CD4-positive, alpha-beta T cell treated with Interleukin-6 at 100 ng/mL for 8 hours (primary cell): ENCODE measurements at regions not wholly inside any gene's neighbourhood (a gene's known extent, or its start where the extent isn't known, plus 50 kb on each side); places are given as distances from the start of the nearest gene placed in this dataset.

Source experiments
- DNase-seq: peaks from one replicate; pipeline ENCODE4 v3.0.0-alpha.2; 2020; ENCODE audit warnings: mixed read lengths, low spot score

DNA sequence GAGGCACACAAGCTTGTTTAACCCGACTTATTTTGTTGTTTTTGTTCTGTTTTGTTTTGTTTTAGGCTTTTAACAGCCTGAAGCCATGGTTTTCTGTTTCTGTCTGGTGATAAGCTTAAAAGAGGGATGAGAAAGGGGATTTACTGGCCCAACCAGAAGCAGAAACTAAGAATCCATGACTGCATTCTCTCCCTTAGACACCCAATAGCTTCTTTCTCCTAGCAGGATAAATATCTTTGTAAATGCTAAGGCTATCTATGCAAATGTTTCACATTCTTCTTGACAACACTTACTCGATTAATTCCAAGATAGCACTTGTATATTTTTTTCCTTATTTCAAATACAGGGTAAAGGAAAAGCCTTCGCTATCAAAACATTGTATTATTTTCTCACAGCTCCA, 53.7 kb upstream of the SMAD1 start:
- DNase-seq = no peak

DNA sequence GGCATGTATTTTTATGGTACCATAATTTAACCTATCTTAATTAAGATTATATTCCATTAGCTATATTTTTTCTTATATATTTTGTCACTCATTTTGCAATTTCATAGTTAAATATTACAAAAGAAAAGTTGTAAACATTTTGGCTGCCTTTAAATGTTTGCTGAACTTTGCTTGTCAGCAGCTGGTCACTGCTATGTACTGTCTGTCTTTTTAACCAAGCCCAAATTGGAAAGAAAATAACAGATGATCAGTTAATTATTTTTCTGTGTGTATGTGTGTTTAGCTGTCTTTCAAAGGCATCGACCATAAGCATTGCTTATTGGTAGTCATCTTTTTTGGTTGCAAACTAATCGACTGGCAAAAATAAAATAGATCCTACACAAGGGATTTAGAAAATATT, 54.4 kb upstream of the SMAD1 start:
- DNase-seq = no peak

GRCh38 chr4:145423017-145423708, 58.5 kb upstream of the SMAD1 start:
- DNase-seq = no peak

DNA sequence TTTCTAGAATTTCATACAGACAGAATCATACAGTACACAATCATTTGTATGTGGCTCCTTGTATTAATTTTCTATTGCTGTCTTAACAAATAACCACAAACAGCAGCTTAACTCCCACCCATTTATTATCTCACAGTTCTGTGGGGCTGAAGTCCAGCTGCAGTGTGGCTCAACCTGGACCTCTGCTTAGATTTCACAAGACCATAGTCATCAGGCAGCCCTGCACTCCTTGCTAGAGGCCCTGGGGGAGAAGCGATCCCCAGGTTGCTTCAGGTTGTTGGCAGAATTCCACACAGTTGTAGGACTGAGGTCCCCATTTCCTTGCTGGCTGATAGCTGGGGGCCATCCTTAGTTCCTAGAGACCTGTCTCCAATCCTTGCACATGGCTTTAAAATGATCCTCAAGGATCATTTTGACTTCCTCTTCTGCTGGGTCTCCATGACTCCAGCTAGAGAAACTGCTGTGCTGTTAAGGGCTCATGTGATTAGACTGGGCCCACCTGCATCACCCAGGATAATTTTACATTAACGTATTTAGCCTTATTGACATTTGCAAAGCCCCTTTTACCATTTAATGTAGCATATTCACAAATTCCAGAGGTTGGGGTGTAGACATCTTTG, 60.9 kb upstream of the SMAD1 start:
- DNase-seq = no peak

- DNase-seq = no peak
Observed at GRCh38 chr4:145418739-145419138, 62.9 kb upstream of the SMAD1 start.

DNA sequence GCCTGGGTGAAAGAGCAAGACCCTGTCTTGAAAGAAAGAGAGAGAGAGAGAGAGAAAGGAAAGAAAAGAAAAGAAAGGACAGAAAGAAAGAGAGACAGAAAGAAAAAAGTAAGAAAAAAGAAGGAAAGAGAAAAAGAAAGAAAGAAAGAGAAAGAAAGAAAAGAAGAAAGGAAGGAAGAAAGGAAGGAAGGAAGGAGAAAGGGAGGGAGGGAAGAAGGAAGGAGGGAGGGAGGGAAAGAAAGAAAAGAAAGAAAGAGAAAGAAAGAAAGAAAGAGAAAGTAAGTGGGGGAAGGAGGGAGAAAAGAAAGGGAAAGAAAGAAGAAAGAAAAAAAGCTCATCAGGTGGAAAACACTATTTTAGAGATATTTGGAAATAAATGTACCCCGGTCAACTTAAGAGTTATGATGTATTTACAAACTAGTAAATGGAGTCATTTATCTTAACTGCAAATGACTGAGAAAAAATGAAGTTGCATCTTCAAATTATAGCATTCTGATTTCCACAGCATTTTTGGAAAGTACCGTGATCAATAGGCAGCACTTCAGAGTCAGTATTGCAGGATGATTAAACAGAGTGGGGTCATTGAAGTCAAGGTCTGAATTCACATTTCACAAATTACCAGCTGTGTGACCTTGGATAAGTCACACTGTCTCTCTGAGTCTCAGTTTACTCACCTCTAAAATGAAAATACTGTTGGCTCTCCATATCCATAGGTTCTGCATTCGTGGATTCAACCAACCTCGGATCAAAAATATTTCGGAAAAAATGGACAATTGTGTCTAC, 64.1 kb upstream of the SMAD1 start:
- no peak for DNase-seq

DNA sequence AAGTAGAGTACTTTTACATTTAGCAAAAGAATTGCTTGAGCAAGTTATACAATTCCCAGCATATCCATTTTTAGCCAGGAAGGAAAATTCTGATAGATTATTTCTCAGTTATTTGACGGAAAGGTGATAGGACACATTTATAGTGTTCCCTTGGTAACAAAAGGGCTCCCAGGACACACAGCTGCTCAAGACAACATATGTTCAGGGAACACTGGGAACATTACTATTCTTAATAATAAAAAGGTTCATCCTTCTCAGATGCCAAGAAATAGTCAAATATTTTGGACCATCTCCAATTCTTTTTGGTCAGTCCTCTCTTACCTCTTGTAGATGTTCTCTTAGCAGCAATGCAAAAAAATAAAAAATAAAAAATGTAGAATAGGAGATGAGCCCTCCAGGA, 66.8 kb upstream of the SMAD1 start:
- DNase-seq = no peak

- no peak for DNase-seq
Observed at GRCh38 chr4:145414226-145414625, 67.4 kb upstream of the SMAD1 start.

DNA sequence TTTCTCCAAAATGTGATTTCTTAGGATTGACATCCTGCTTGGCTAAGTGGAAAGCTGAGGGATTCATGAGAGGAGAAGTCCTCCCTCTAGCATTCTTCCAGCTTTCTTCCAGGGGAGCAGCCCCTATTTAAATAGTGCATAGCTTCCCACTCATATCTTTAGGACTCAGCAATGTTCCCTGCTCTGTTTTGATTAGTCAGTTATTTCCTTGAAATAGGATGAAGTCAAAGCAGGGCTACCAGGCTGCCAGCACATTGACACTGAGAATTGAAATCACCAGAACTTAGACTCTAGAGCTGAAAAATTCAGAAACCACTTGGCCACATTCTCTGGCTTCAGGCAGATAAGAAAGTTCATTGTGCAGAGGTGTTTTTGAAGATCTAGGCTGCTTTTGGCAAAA, 74.7 kb upstream of the SMAD1 start:
- DNase-seq = no peak

DNA sequence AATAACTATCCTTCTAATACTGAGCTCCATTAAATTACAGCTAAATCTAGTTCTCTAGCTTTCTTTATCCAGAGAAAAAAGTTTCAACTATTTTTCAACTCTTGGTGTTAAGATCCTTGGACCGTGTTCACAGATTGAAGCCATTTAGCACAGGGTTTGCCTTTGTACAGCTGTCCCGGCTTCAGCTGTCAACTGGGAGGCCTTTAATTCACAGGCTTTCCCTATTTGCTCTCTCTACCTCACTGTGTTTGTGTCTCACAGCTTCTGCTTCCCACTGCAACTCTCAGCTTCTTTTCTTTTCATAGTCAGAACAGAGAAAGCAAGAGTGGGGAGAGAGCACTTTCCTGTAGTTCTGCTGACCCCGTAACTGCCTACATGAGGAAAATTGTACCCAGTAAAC, 76.9 kb upstream of the SMAD1 start:
- no peak for DNase-seq

DNA sequence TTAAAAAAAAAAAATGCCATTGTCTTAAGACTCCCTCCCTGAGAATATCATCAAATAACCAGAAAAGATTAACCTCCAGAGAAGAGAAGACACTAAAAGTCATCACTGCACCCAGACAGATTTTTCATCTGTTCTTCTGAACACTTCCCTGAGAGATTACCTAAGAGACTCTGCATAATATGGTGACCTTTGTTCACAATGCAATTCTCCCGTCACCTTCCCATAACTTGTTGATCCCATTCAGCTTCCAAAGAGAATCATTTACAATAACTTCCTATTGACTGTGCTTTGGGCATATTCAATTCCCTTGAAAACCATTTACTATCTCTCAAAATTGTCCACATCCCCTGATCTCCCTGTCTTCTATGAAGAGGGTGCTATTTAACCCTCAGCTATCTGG, 85.1 kb upstream of the SMAD1 start:
- no peak for DNase-seq

DNA sequence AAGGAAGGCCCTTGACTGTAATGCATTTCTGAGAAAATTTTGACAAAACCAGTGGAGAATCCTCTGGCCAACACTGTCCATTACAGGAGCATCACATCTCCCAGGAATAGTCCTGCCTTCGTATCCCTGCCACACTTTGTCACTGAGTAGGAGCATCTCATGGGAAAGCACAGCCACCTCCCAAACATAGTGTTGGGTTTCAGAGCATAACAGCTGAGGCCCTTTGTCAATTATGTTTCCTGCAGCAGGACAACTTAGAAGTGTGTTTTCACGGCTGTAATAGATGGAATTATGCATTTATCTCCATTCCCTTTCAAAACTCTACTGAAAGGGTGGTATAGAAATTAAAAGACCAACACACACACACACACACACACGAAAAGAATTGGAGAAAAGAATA, 91.1 kb upstream of the SMAD1 start:
- no peak for DNase-seq

GRCh38 chr4:145389550-145389949, 92.1 kb upstream of the SMAD1 start:
- DNase-seq = no peak

GRCh38 chr4:145388043-145388442, 93.6 kb upstream of the SMAD1 start:
- no peak for DNase-seq

- no peak for DNase-seq
Observed at GRCh38 chr4:145387079-145387478, 94.6 kb upstream of the SMAD1 start.

GRCh38 chr4:145381163-145381562, 100.5 kb upstream of the SMAD1 start:
- DNase-seq = no peak

- no peak for DNase-seq
Observed at GRCh38 chr4:145380123-145380522, 101.5 kb upstream of the SMAD1 start.

DNA sequence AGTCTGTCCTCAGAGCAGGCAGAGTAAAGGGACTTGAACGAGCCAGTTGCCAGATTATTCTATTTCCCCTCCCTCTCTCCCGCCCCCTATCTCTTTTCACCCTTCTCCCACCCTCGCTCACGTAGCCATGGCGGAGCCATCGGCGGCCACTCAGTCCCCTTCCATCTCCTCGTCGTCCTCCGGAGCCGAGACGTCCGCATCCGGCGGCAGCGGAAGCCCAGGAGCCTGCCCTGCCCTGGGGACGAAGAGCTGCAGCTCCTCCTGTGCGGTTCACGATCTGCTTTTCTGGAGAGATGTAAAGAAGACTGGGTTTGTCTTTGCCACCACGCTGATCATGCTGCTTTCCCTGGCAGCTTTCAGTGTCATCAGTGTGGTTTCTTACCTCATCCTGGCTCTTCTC, 106.2 kb upstream of the SMAD1 start:
- no peak for DNase-seq

GRCh38 chr4:145352438-145353145, 129.1 kb upstream of the SMAD1 start:
- no peak for DNase-seq

DNA sequence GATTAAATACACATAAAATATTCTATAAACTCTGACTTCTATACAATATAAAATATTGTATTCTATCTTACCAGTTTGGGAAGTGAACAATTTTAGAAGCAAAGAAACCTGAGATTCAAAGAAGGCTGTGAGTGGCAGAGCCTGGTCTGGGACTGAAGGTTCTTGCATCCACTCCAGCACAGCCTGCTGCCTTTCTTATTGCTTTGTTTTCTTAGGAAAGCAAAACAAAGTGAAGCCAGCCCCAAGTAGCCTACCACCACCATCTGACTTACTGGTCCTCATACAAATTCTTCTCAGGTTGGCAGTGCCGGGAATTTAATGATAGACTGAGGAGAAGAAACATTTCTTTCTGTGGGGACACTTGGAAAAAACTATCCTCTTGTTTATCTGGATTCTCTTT, 129.7 kb upstream of the SMAD1 start:
- DNase-seq = no peak

DNA sequence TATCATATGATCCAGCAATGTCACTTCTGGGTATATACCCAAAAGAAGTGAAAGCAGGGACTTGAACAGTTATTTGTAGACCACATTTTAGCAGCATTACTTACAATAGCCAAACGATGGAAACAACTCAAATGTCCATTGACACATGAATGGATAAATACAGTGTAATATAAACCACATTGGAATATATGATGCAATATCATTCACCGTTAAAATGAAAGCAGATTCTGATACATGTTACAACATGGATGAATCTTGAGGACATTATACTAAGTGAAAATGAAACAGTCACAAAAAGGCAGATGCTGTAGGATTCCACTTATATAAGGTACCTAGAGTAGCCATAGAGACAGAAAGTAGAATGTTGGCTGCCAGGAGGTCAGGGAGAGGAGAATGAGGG, 130.5 kb upstream of the SMAD1 start:
- no peak for DNase-seq

- no peak for DNase-seq
Observed at GRCh38 chr4:145348291-145348690, 133.4 kb upstream of the SMAD1 start.

- no peak for DNase-seq
Observed at GRCh38 chr4:145347684-145348083, 134.0 kb upstream of the SMAD1 start.
